IMR-90 (cell line): ENCODE measurements at regions not wholly inside any gene's neighbourhood (a gene's known extent, or its start where the extent isn't known, plus 50 kb on each side); places are given as distances from the start of the nearest gene placed in this dataset.

Experiments used
- ATAC-seq: fragments of 200-7000 bp; cut with Tn5 transposase; 2 replicates; pipeline ENCODE4 v1.9.1; 2020; ENCODE audit warnings: low read depth, mild to moderate bottlenecking, moderate library complexity
- BruUV-seq: library from RNA; stranded (reverse); fragments of 400-500 nt; replicated peaks from 2 replicates; lab custom pipeline; 2021; lab: Mats Ljungman, UMichigan
- CTCF ChIA-PET: fragments of 300-600 bp; formaldehyde crosslinking; extraction: SDS; loops from one replicate; lab custom pipeline; 2021; ENCODE audit warnings: antibody characterized with exemption; lab: Yijun Ruan, JAX
- POLR2A ChIA-PET: fragments of 300-600 bp; sonication (Branson Sonifier 250); formaldehyde crosslinking; loops from one replicate; lab custom pipeline; 2022; ENCODE audit warnings: antibody characterized with exemption; ENCODE audit not compliant: unreplicated experiment; lab: Charles Lee
- DNase-seq: peaks from one replicate; pipeline ENCODE4 v3.0.0; 2013
- H2AFZ ChIP-seq: replicated peaks from 2 replicates; pipeline ENCODE3; 2013; ENCODE audit warnings: low read length, mild to moderate bottlenecking; ENCODE audit not compliant: poor library complexity
- H2AK5ac ChIP-seq: 2 replicates; pipeline ENCODE4 v1.6.1; 2013; ENCODE audit warnings: low read depth, low read length, inconsistent platforms
- H2AK9ac ChIP-seq: replicated peaks from 2 replicates; pipeline ENCODE3; 2013; ENCODE audit warnings: mild to moderate bottlenecking, low read depth, low read length, moderate library complexity; ENCODE audit not compliant: poor library complexity
- H2BK120ac ChIP-seq: 2 replicates; pipeline ENCODE4 v1.6.1; 2013; ENCODE audit warnings: low read depth, low read length, inconsistent platforms
- H2BK15ac ChIP-seq: 3 replicates; pipeline ENCODE4 v1.6.1; 2013; ENCODE audit warnings: low read depth, low read length, inconsistent platforms
- H2BK20ac ChIP-seq: 2 replicates; pipeline ENCODE4 v1.6.1; 2013; ENCODE audit warnings: low read depth, mild to moderate bottlenecking, inconsistent platforms, low read length, moderate library complexity
- H2BK5ac ChIP-seq: 2 replicates; pipeline ENCODE4 v1.6.1; 2013; ENCODE audit warnings: mild to moderate bottlenecking, low read depth, low read length, inconsistent platforms; ENCODE audit not compliant: poor library complexity, severe bottlenecking
- H3K14ac ChIP-seq: replicated peaks from 2 replicates; pipeline ENCODE4 v1.6.1; 2013; ENCODE audit warnings: low read depth, low read length, inconsistent platforms
- H3K18ac ChIP-seq: 2 replicates; pipeline ENCODE4 v1.6.1; 2013; ENCODE audit warnings: low read depth, low read length, control low read depth
- H3K23ac ChIP-seq: 2 replicates; pipeline ENCODE4 v1.6.1; 2013; ENCODE audit warnings: low read depth, low read length, inconsistent platforms
- H3K27ac ChIP-seq: 2 replicates; pipeline ENCODE4 v1.5.1; 2013; ENCODE audit warnings: mild to moderate bottlenecking, control low read depth, low read length; ENCODE audit not compliant: insufficient read depth
- H3K27me3 ChIP-seq: 2 replicates; pipeline ENCODE4 v1.6.1; 2013; ENCODE audit warnings: low read length; ENCODE audit not compliant: control insufficient read depth, insufficient read depth
- H3K36me3 ChIP-seq: 2 replicates; pipeline ENCODE4 v1.6.1; 2013; ENCODE audit warnings: low read length, mixed read lengths; ENCODE audit not compliant: control insufficient read depth, insufficient read depth
- H3K4ac ChIP-seq: 2 replicates; pipeline ENCODE4 v1.6.1; 2013; ENCODE audit warnings: low read depth, low read length, inconsistent platforms
- H3K4me1 ChIP-seq: 2 replicates; pipeline ENCODE4 v1.6.1; 2013; ENCODE audit warnings: low read length, mixed read lengths; ENCODE audit not compliant: control insufficient read depth, insufficient read depth
- H3K4me2 ChIP-seq: 2 replicates; pipeline ENCODE4 v1.6.1; 2013; ENCODE audit warnings: low read depth, mild to moderate bottlenecking, control low read depth, low read length, moderate library complexity
- H3K4me3 ChIP-seq: 2 replicates; pipeline ENCODE4 v1.5.1; 2013; ENCODE audit warnings: low read depth, mild to moderate bottlenecking, control low read depth, low read length, moderate library complexity; ENCODE audit not compliant: insufficient read depth
- H3K56ac ChIP-seq: 2 replicates; pipeline ENCODE4 v1.6.1; 2013; ENCODE audit warnings: low read length, inconsistent platforms; ENCODE audit not compliant: insufficient read depth; ENCODE audit errors: extremely low read depth
- H3K79me1 ChIP-seq, 2 experiments: 2 replicates each; pipeline ENCODE4 v1.6.1; 2013; ENCODE audit warnings: low read length in 2 of 2, inconsistent platforms in 1 of 2, low read depth in 1 of 2
- H3K9ac ChIP-seq: 2 replicates; pipeline ENCODE4 v1.6.1; 2013; ENCODE audit warnings: low read depth, low read length, control low read depth
- H3K9me1 ChIP-seq: 2 replicates; pipeline ENCODE4 v1.6.1; 2013; ENCODE audit warnings: low read length, inconsistent platforms; ENCODE audit not compliant: insufficient read depth
- H3K9me3 ChIP-seq: 2 replicates; pipeline ENCODE4 v1.6.1; 2013; ENCODE audit warnings: low read length; ENCODE audit not compliant: control insufficient read depth, insufficient read depth
- H4K20me1 ChIP-seq: 2 replicates; pipeline ENCODE4 v1.6.1; 2013; ENCODE audit warnings: low read length, inconsistent platforms; ENCODE audit not compliant: insufficient read depth
- H4K5ac ChIP-seq: 2 replicates; pipeline ENCODE4 v1.6.1; 2013; ENCODE audit warnings: mild to moderate bottlenecking, low read depth, low read length, control low read depth
- H4K8ac ChIP-seq, 2 experiments: 2 replicates each; pipeline ENCODE4 v1.6.1; 2013; ENCODE audit warnings: low read depth in 2 of 2, low read length in 2 of 2, control low read depth in 1 of 2, inconsistent platforms in 1 of 2
- H4K91ac ChIP-seq: 2 replicates; pipeline ENCODE4 v1.6.1; 2013; ENCODE audit warnings: low read depth, low read length, inconsistent platforms; ENCODE audit not compliant: insufficient read depth
- CEBPB ChIP-seq: IDR thresholded peaks from 2 replicates; pipeline ENCODE4 v1.6.1; 2012; ENCODE audit warnings: low read depth, low read length, improper control_type of control experiment
- CHD1 ChIP-seq: IDR thresholded peaks from 2 replicates; pipeline ENCODE4 v1.6.1; 2012; ENCODE audit warnings: low read depth, low read length, improper control_type of control experiment
- FOS ChIP-seq: fragments of 150-350 bp; IDR thresholded peaks from 2 replicates; pipeline ENCODE4 v1.6.1; 2016; ENCODE audit warnings: low read depth, low read length
- MAZ ChIP-seq: IDR thresholded peaks from 2 replicates; pipeline ENCODE4 v1.6.1; 2012; ENCODE audit warnings: low read depth, mild to moderate bottlenecking, low read length, improper control_type of control experiment, moderate library complexity, borderline replicate concordance
- MXI1 ChIP-seq: IDR thresholded peaks from 2 replicates; pipeline ENCODE4 v1.6.1; 2012; ENCODE audit warnings: low read depth, mild to moderate bottlenecking, low read length, moderate library complexity, borderline replicate concordance
- NFE2L2 ChIP-seq: fragments of 150-350 bp; IDR thresholded peaks from 2 replicates; pipeline ENCODE4 v1.6.1; 2016; ENCODE audit warnings: low read depth, mild to moderate bottlenecking, low read length
- POLR2A ChIP-seq: IDR thresholded peaks from 2 replicates; pipeline ENCODE4 v1.6.1; 2012; ENCODE audit warnings: mild to moderate bottlenecking, low read depth, low read length
- RCOR1 ChIP-seq: IDR thresholded peaks from 2 replicates; pipeline ENCODE4 v1.6.1; 2012; ENCODE audit warnings: mild to moderate bottlenecking, low read length, improper control_type of control experiment; ENCODE audit not compliant: insufficient replicate concordance
- RFX5 ChIP-seq: IDR thresholded peaks from 2 replicates; pipeline ENCODE4 v1.8.0; 2012; ENCODE audit warnings: low read depth, mild to moderate bottlenecking, low read length, moderate library complexity
- WGBS, 2 experiments: methylation state at CpG; one replicate each; pipeline versions ENCODE4 v1.1.5 to v1.1.7; 2013; ENCODE audit warnings: missing lambda C conversion rate in 2 of 2; ENCODE audit not compliant: insufficient read length in 1 of 2; ENCODE audit errors: extremely low coverage in 2 of 2; 5-methylcytosine and 5-hydroxymethylcytosine counted together
- dilution Hi-C: fragments of 300-500 bp; cut with HindIII; formaldehyde crosslinking; loops from one replicate; pipeline ENCODE4 v1.14.3; 2018; ENCODE audit warnings: low sequenced_read_pairs; ENCODE audit not compliant: unreplicated experiment
- in situ Hi-C: fragments of 300-500 bp; cut with MboI; formaldehyde crosslinking; loops from 3 replicates; pipeline ENCODE4 v1.14.3; 2019; ENCODE audit warnings: low sequenced_read_pairs, inconsistent platforms, mixed read lengths
- intact Hi-C: fragments of 100-400 bp; cut with micrococcal nuclease; formaldehyde crosslinking; loops from 2 replicates; pipeline ENCODE4 v1.10.0; 2022
- TF ChIP-seq, protein P1 (sequence below): conservative IDR thresholded peaks from 2 replicates; pipeline ENCODE4 v1.5.1; 2012; ENCODE audit warnings: mild to moderate bottlenecking, low read depth, low read length, improper control_type of control experiment
- TF ChIP-seq, protein P2 (sequence below): fragments of 150-350 bp; IDR thresholded peaks from 2 replicates; pipeline ENCODE4 v1.6.1; 2016; ENCODE audit warnings: low read depth, mild to moderate bottlenecking, low read length, moderate library complexity, borderline replicate concordance

DNA sequence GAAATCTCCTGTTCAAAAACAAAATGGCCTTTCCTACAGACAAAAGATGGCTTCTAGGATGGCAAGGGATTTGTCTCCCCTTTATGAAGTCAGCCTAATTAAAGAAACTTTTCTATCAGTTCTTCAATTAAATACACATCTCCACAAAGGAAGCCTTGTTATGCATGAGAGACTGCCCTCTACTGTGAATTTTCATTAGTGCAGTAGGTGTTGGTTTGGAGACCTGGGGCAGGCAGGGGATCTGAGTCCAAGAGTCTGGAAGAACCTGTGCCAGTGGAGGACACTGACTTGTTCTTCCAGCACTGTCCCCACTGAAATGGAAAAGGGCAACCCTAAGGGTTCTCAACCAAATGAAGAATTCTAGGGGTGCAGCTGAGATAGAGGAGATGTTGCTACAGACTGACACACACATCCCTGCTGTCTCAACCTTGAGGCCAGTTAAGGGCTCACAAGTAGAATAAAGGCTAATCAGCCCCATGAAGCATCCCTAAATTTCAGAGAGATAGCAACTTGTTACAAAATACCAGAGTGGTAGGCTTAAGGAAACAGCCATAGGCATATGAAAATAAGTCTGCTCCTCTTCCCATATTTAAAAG is 174.0 kb upstream of the PRICKLE2 start (continued):
- TF ChIP-seq, protein P1, sequence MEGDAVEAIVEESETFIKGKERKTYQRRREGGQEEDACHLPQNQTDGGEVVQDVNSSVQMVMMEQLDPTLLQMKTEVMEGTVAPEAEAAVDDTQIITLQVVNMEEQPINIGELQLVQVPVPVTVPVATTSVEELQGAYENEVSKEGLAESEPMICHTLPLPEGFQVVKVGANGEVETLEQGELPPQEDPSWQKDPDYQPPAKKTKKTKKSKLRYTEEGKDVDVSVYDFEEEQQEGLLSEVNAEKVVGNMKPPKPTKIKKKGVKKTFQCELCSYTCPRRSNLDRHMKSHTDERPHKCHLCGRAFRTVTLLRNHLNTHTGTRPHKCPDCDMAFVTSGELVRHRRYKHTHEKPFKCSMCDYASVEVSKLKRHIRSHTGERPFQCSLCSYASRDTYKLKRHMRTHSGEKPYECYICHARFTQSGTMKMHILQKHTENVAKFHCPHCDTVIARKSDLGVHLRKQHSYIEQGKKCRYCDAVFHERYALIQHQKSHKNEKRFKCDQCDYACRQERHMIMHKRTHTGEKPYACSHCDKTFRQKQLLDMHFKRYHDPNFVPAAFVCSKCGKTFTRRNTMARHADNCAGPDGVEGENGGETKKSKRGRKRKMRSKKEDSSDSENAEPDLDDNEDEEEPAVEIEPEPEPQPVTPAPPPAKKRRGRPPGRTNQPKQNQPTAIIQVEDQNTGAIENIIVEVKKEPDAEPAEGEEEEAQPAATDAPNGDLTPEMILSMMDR = peak; percentile 85

DNA sequence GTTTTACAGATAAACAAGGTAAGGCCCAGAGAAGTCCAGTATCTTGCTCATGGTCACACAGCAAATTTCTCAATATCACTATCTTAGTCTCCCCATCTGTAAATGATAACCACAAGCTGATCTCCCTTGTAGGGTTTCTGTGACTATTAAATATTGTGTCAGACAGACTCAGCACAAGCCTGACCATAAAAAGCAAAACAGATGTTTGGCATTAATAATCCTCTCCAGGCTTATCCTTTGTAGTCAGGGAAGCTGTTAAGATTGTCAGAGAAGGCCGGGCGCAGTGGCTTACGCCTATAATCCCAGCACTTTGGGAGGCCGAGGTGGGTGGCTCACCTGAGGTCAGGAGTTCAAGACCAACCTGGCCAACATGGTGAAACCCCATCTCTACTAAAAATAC is 173.2 kb upstream of the PRICKLE2 start:
- POLR2A ChIA-PET = no interaction called here
- Histone ChIP-seq H3K27ac (no peak overlapping the region), H3K4ac (no peak overlapping the region), H3K18ac (peak overlapping the region; percentile 28; the same call in 1 of the 2 replicates), H3K9me3 (no peaks in the 10 kb centered on the region), H3K79me1 (no peaks in the 10 kb centered on the region; a peak in 2 of 4 replicates), H3K4me2 (no peak overlapping the region), H3K4me3 (no peak overlapping the region), H4K5ac (no peak overlapping the region; the same call in 1 of the 2 replicates), H3K23ac (no peak overlapping the region), H3K36me3 (no peaks in the 10 kb centered on the region), H4K91ac (no peak overlapping the region), H4K8ac (no peak overlapping the region), H2BK20ac (0 out of 2 replicates have a peak overlapping the region, but pooled peaks have one; percentile 18), H2AK5ac (no peak overlapping the region; the same call in 1 of the 2 replicates), H3K27me3 (no peaks in the 10 kb centered on the region), H2AK9ac (no peak overlapping the region), H3K56ac (no peak overlapping the region), H2AFZ (no peak overlapping the region), H3K9me1 (no peaks in the 10 kb centered on the region; the same call in 1 of the 2 replicates), H4K20me1 (no peaks in the 10 kb centered on the region), H3K14ac (no peak overlapping the region), H2BK15ac (peak overlapping the region; percentile 19; the same call in 1 of the 3 replicates), H2BK120ac (no peak overlapping the region), H3K9ac (no peak overlapping the region), H2BK5ac (no peak overlapping the region), H3K4me1 (peaks cover 2% of the 10 kb centered on the region)
- intact Hi-C loops = loop anchor here (2.0 to 5.0 kb wide), 3 partner anchors 56 to 246 kb away; partner anchors contain the start of gene PRICKLE2
- ATAC-seq (no peak), DNase-seq (peak; percentile 44)
- WGBS, 2 experiments = no CpG with 5 or more reads among the region's 4 CpGs
- dilution Hi-C loops = no loop called here
- CTCF ChIA-PET = interaction anchor here (0.6 to 0.8 kb wide), 2 partner anchors 368 to 377 kb away, joined by 3 read pairs; no protein-coding TSS in a partner anchor
- in situ Hi-C loops = loop anchor here (5.0 kb wide), 1 partner anchor 84 kb away; no protein-coding TSS in a partner anchor
- BruUV-seq = no TSS peak
- no peak for TF ChIP-seq NFE2L2
- TF ChIP-seq FOS = no peak
- no peak for TF ChIP-seq MXI1
- TF ChIP-seq CHD1 = no peak
- TF ChIP-seq RCOR1 = no peak
- TF ChIP-seq, protein P1 = no peak
- no peak for TF ChIP-seq POLR2A
- TF ChIP-seq CEBPB = no peak
- TF ChIP-seq, protein P2, sequence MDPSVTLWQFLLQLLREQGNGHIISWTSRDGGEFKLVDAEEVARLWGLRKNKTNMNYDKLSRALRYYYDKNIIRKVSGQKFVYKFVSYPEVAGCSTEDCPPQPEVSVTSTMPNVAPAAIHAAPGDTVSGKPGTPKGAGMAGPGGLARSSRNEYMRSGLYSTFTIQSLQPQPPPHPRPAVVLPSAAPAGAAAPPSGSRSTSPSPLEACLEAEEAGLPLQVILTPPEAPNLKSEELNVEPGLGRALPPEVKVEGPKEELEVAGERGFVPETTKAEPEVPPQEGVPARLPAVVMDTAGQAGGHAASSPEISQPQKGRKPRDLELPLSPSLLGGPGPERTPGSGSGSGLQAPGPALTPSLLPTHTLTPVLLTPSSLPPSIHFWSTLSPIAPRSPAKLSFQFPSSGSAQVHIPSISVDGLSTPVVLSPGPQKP = no peak
- TF ChIP-seq MAZ = no peak
- no peak for TF ChIP-seq RFX5
